H9 (cell line): ENCODE measurements at regions not wholly inside any gene's neighbourhood (a gene's known extent, or its start where the extent isn't known, plus 50 kb on each side); places are given as distances from the start of the nearest gene placed in this dataset.

ENCODE experiments used
- DNase-seq: peaks from one replicate; pipeline ENCODE4 v3.0.0-alpha.2; 2017
- H2AFZ ChIP-seq: one replicate; pipeline ENCODE4 v1.6.1; 2013; ENCODE audit warnings: mild to moderate bottlenecking, low read length, control low read depth, moderate library complexity
- H2AK5ac ChIP-seq: 2 replicates; pipeline ENCODE4 v1.6.1; 2013; ENCODE audit warnings: low read length, control low read depth, mixed read lengths; ENCODE audit not compliant: insufficient read length
- H2BK120ac ChIP-seq: one replicate; pipeline ENCODE4 v1.6.1; 2013; ENCODE audit warnings: low read depth, mild to moderate bottlenecking, low read length, control low read depth, inconsistent platforms; ENCODE audit not compliant: poor library complexity, severe bottlenecking
- H2BK12ac ChIP-seq: 2 replicates; pipeline ENCODE4 v1.6.1; 2013; ENCODE audit warnings: low read length, control low read depth, mixed read lengths, low read depth; ENCODE audit not compliant: insufficient read length
- H2BK15ac ChIP-seq: 2 replicates; pipeline ENCODE4 v1.6.1; 2013; ENCODE audit warnings: low read depth, low read length, control low read depth
- H2BK20ac ChIP-seq: one replicate; pipeline ENCODE4 v1.6.1; 2013; ENCODE audit warnings: low read depth, mild to moderate bottlenecking, low read length, control low read depth, inconsistent platforms; ENCODE audit not compliant: poor library complexity, severe bottlenecking
- H2BK5ac ChIP-seq: 2 replicates; pipeline ENCODE4 v1.6.1; 2013; ENCODE audit warnings: low read length, control low read depth, mixed read lengths; ENCODE audit not compliant: insufficient read length
- H3K14ac ChIP-seq: 2 replicates; pipeline ENCODE4 v1.6.1; 2013; ENCODE audit warnings: low read length, control low read depth; ENCODE audit not compliant: insufficient read depth
- H3K18ac ChIP-seq: 2 replicates; pipeline ENCODE4 v1.6.1; 2013; ENCODE audit warnings: low read depth, mild to moderate bottlenecking, mixed read lengths, low read length, control low read depth; ENCODE audit not compliant: insufficient read length
- H3K23ac ChIP-seq: 2 replicates; pipeline ENCODE4 v1.6.1; 2013; ENCODE audit warnings: low read length, control low read depth, mixed read lengths, low read depth; ENCODE audit not compliant: insufficient read length
- H3K23me2 ChIP-seq: 2 replicates; pipeline ENCODE4 v1.6.1; 2013; ENCODE audit warnings: low read depth, mild to moderate bottlenecking, mixed read lengths, low read length, control low read depth; ENCODE audit not compliant: insufficient read length, poor library complexity, severe bottlenecking
- H3K27ac ChIP-seq: 2 replicates; pipeline ENCODE4 v1.5.1; 2013; ENCODE audit warnings: low read length, control low read depth, mixed read lengths, low read depth; ENCODE audit not compliant: insufficient read length
- H3K27me3 ChIP-seq: 2 replicates; pipeline ENCODE4 v1.6.1; 2013; ENCODE audit warnings: low read length, control low read depth, inconsistent platforms; ENCODE audit not compliant: insufficient read depth
- H3K4ac ChIP-seq: 2 replicates; pipeline ENCODE4 v1.6.1; 2013; ENCODE audit warnings: low read depth, mild to moderate bottlenecking, control low read depth, inconsistent platforms, low read length, moderate library complexity
- H3K4me1 ChIP-seq: 2 replicates; pipeline ENCODE4 v1.6.1; 2013; ENCODE audit warnings: low read length, control low read depth, inconsistent platforms; ENCODE audit not compliant: insufficient read depth
- H3K4me2 ChIP-seq: 2 replicates; pipeline ENCODE4 v1.6.1; 2013; ENCODE audit warnings: low read length, control low read depth, mixed read lengths; ENCODE audit not compliant: insufficient read length, insufficient read depth
- H3K56ac ChIP-seq: 2 replicates; pipeline ENCODE4 v1.6.1; 2013; ENCODE audit warnings: low read depth, mild to moderate bottlenecking, mixed read lengths, low read length, control low read depth; ENCODE audit not compliant: insufficient read length
- H3K79me1 ChIP-seq: 2 replicates; pipeline ENCODE4 v1.6.1; 2013; ENCODE audit warnings: low read depth, mild to moderate bottlenecking, moderate library complexity, low read length, control low read depth, inconsistent platforms; ENCODE audit not compliant: insufficient read depth, poor library complexity, severe bottlenecking
- H3K79me2 ChIP-seq: 2 replicates; pipeline ENCODE4 v1.6.1; 2013; ENCODE audit warnings: low read length, control low read depth, inconsistent platforms; ENCODE audit not compliant: insufficient read depth
- H3K9ac ChIP-seq: 2 replicates; pipeline ENCODE4 v1.6.1; 2013; ENCODE audit warnings: low read length, control low read depth, mixed read lengths; ENCODE audit not compliant: insufficient read length; ENCODE audit errors: extremely low read depth
- H3K9me3 ChIP-seq: one replicate; pipeline ENCODE4 v1.6.1; 2013; ENCODE audit warnings: low read depth, low read length, inconsistent platforms; ENCODE audit not compliant: control insufficient read depth
- H3T11ph ChIP-seq: one replicate; pipeline ENCODE4 v1.6.1; 2013; ENCODE audit warnings: mild to moderate bottlenecking, low read length, control low read depth, inconsistent platforms
- H4K20me1 ChIP-seq: one replicate; pipeline ENCODE4 v1.6.1; 2013; ENCODE audit not compliant: control insufficient read depth, insufficient read length, insufficient read depth
- H4K5ac ChIP-seq: 2 replicates; pipeline ENCODE4 v1.6.1; 2013; ENCODE audit warnings: low read depth, mild to moderate bottlenecking, mixed read lengths, low read length, control low read depth; ENCODE audit not compliant: insufficient read length
- H4K8ac ChIP-seq: replicated peaks from 2 replicates; pipeline ENCODE4 v1.6.1; 2013; ENCODE audit warnings: low read length, control low read depth, mixed read lengths, low read depth; ENCODE audit not compliant: insufficient read length
- H4K91ac ChIP-seq: 2 replicates; pipeline ENCODE4 v1.6.1; 2013; ENCODE audit warnings: low read depth, mild to moderate bottlenecking, moderate library complexity, mixed read lengths, low read length, control low read depth; ENCODE audit not compliant: insufficient read length
- H3K27ac Mint-ChIP-seq, 3 experiments: 2 replicates in 2 of 3; 3 replicates in 1 of 3; pipeline ENCODE4 v1.8.0; 2020 to 2021; ENCODE audit warnings: mixed read lengths in 3 of 3, mild to moderate bottlenecking in 1 of 3, moderate library complexity in 1 of 3
- H3K27me3 Mint-ChIP-seq: 2 replicates; pipeline ENCODE4 v1.8.0; 2021; ENCODE audit warnings: low read depth, mild to moderate bottlenecking, moderate library complexity, mixed read lengths
- H3K36me3 Mint-ChIP-seq, 3 experiments: 2 replicates in 2 of 3; 3 replicates in 1 of 3; pipeline ENCODE4 v1.8.0; 2020 to 2021; ENCODE audit warnings: low read depth in 3 of 3, mixed read lengths in 3 of 3; ENCODE audit not compliant: insufficient read depth in 1 of 3
- H3K4me1 Mint-ChIP-seq, 2 experiments: 2 replicates each; pipeline ENCODE4 v1.8.0; 2020; ENCODE audit warnings: mixed read lengths in 2 of 2
- H3K4me3 Mint-ChIP-seq, 2 experiments: 2 replicates in 1 of 2; 3 replicates in 1 of 2; pipeline ENCODE4 v1.8.0; 2020 to 2021; ENCODE audit warnings: mild to moderate bottlenecking in 2 of 2, mixed read lengths in 2 of 2, moderate library complexity in 1 of 2
- H3K9me3 Mint-ChIP-seq, 2 experiments: 2 replicates in 1 of 2; 3 replicates in 1 of 2; pipeline ENCODE4 v1.8.0; 2020; ENCODE audit warnings: mild to moderate bottlenecking in 2 of 2, mixed read lengths in 2 of 2, moderate library complexity in 1 of 2
- WGBS: extraction: QIAGEN DNeasy Blood & Tissue Kit; methylation state at CpG from one replicate; pipeline ENCODE4 v1.1.7; 2013; ENCODE audit warnings: missing lambda C conversion rate, low lambda C conversion rate, mixed read lengths; ENCODE audit not compliant: insufficient read length; ENCODE audit errors: extremely low coverage; 5-methylcytosine and 5-hydroxymethylcytosine counted together
- TF ChIP-seq, protein P1 (sequence below): fragments of 200-600 bp; sonication (generic); conservative IDR thresholded peaks from 3 replicates; pipeline ENCODE4 v1.8.0; 2021; ENCODE audit warnings: antibody characterized with exemption, mild to moderate bottlenecking

- Histone ChIP-seq H3K4ac (no peak overlapping the region), H3K27me3 (no peaks in the 10 kb centered on the region; the same call in 1 of the 2 replicates), H4K91ac (no peak overlapping the region), H3K23me2 (peaks cover 3% of the 10 kb centered on the region), H2BK15ac (no peak overlapping the region), H3K18ac (no peak overlapping the region), H3K27ac (no peak overlapping the region), H2AK5ac (no peak overlapping the region), H3T11ph (no peak overlapping the region), H4K20me1 (no peaks in the 10 kb centered on the region), H3K56ac (no peak overlapping the region), H3K23ac (no peak overlapping the region), H2AFZ (no peak overlapping the region), H3K14ac (no peak overlapping the region; the same call in 1 of the 2 replicates), H3K4me1 (peaks cover 8% of the 10 kb centered on the region; the same call in 1 of the 2 replicates), H2BK12ac (no peak overlapping the region), H3K9ac (no peak overlapping the region), H4K8ac (no peak overlapping the region), H3K4me2 (peak overlapping the region; percentile 30), H2BK5ac (no peak overlapping the region), H3K79me2 (no peaks in the 10 kb centered on the region), H2BK20ac (no peak overlapping the region), H4K5ac (no peak overlapping the region), H3K79me1 (no peaks in the 10 kb centered on the region), H2BK120ac (no peak overlapping the region), H3K9me3 (no peaks in the 10 kb centered on the region)
- Mint-ChIP-seq H3K36me3 (peaks cover 0 to 2% (median 0%) of the 10 kb centered on the region in 3 experiments; a peak in 3 of 7 replicates), H3K27me3 (peaks cover 17% of the 10 kb centered on the region), H3K4me1 (peaks cover 44 to 55% of the 10 kb centered on the region in 2 experiments), H3K27ac (peak overlapping the region in 1 of 3 experiments; percentile 59; a peak in 2 of 7 replicates), H3K9me3 (0 out of 5 replicates have a peak, but pooled peaks cover 0 to 4% of the 10 kb centered on the region in 2 experiments), H3K4me3 (peak overlapping the region; percentile 39 to 72)
- no CpG with 5 or more reads among the region's 20 CpGs for WGBS
- TF ChIP-seq, protein P1, sequence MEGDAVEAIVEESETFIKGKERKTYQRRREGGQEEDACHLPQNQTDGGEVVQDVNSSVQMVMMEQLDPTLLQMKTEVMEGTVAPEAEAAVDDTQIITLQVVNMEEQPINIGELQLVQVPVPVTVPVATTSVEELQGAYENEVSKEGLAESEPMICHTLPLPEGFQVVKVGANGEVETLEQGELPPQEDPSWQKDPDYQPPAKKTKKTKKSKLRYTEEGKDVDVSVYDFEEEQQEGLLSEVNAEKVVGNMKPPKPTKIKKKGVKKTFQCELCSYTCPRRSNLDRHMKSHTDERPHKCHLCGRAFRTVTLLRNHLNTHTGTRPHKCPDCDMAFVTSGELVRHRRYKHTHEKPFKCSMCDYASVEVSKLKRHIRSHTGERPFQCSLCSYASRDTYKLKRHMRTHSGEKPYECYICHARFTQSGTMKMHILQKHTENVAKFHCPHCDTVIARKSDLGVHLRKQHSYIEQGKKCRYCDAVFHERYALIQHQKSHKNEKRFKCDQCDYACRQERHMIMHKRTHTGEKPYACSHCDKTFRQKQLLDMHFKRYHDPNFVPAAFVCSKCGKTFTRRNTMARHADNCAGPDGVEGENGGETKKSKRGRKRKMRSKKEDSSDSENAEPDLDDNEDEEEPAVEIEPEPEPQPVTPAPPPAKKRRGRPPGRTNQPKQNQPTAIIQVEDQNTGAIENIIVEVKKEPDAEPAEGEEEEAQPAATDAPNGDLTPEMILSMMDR: no peak
- no peak for DNase-seq
Measured at GRCh38 chr4:3368841-3369760, 72.7 kb upstream of the HGFAC start.
